GM13976 (cell line): ENCODE measurements at regions not wholly inside any gene's neighbourhood (a gene's known extent, or its start where the extent isn't known, plus 50 kb on each side); places are given as distances from the start of the nearest gene placed in this dataset.

Experiments used
- DNase-seq: peaks from one replicate; pipeline ENCODE4 v3.0.0; 2012; ENCODE audit warnings: low spot score
- in situ Hi-C: fragments of 300-500 bp; cut with MboI; formaldehyde crosslinking; loops from one replicate; pipeline ENCODE4 v1.12.0; 2022; ENCODE audit warnings: low sequenced_read_pairs, mixed read lengths, inconsistent platforms; ENCODE audit not compliant: unreplicated experiment
- TF ChIP-seq, protein P1 (sequence below): IDR thresholded peaks from 2 replicates; pipeline ENCODE4 v1.5.1; 2012; ENCODE audit warnings: borderline replicate concordance, mild to moderate bottlenecking; ENCODE audit not compliant: insufficient read depth; ENCODE audit errors: extremely low read depth, missing control alignments, control extremely low read depth

DNA sequence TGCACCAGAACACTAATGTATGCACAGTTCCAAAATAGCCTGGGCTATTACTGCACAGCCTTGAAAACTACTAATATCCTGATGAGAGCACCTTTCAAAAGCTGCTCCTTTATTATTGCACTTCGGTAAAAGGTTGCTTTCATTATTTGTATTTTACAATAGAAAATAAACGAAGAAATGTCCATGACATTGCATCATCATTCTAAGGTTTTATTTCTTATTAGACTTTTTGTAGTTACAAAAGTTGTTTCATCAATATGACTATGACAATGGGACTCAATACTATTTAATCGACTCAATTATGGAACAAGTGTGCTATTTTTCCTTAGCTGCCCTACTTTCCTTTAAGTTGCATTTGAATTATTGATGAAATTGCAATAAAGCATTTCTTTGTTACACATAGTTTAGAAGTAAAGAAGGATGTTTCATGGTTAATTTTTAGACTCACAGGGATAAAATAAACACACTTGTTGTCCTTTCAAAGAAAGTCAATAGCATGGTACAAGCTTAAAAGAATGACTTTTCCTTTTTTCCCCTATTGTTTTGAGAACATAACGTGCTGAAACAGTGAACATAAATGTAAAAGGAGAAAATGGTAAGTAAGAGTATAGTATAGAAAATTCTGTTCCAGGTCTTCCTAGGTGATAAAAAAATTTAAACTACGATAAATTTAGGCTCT lies 407.6 kb downstream of the BCAT1 start:
- in situ Hi-C loops = no loop called here
- TF ChIP-seq, protein P1, sequence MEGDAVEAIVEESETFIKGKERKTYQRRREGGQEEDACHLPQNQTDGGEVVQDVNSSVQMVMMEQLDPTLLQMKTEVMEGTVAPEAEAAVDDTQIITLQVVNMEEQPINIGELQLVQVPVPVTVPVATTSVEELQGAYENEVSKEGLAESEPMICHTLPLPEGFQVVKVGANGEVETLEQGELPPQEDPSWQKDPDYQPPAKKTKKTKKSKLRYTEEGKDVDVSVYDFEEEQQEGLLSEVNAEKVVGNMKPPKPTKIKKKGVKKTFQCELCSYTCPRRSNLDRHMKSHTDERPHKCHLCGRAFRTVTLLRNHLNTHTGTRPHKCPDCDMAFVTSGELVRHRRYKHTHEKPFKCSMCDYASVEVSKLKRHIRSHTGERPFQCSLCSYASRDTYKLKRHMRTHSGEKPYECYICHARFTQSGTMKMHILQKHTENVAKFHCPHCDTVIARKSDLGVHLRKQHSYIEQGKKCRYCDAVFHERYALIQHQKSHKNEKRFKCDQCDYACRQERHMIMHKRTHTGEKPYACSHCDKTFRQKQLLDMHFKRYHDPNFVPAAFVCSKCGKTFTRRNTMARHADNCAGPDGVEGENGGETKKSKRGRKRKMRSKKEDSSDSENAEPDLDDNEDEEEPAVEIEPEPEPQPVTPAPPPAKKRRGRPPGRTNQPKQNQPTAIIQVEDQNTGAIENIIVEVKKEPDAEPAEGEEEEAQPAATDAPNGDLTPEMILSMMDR = no peak
- no peak for DNase-seq

DNA sequence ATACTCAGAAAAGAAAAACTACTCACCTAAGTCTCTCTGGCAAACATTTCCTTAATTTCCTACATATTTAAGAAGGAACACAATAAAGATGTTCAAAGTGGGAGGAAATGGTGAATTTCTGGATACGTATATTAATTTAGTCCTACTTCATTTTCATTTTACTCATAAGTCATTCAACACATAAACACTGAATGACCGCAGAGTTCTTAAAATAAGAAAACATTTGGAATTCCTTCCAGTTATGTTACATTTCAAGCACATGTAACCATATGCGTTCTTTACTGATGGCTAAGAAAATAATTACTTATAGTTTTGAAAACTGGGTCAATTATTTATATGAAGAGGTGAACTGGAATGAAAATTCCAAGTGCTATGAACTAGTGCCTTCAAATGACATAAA lies 409.3 kb downstream of the BCAT1 start:
- TF ChIP-seq, protein P1 = no peak
- in situ Hi-C loops = no loop called here
- no peak for DNase-seq

DNA sequence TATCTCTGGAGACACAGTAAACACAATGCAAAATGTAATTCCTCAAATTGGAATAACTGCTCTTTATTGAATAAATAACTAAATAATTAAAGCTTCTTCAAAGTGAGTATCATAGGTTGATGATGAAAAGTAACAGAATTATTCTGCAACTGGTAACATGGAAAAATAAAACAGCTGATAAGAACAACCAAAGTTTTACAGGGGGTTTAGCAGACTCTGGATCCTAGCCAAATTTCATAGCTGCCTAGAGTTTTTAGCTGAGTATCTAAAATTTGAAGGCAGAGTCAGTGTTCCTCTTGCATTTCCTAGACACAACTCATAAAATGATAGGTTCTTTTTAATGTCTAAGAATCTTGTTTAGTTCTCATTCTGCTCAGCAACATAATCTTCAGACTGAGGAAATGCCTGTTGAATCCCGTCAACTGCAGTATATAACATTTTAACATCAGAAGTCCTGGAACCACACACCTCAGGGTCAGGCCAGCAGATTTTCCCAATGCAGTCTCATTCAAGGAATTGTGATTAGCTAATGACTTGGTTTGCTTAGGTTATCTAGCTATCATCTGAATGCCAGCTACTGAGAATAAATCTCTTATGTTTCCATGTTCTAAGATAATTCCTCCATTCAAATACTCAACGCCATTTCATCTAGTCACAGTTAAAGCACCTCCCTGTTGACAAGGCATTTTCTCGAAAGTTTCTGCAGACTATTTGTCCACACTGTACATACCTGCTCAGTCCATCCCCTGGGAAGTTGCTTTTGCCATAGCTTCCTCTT lies 411.6 kb downstream of the BCAT1 start:
- TF ChIP-seq, protein P1 = no peak
- DNase-seq = no peak
- in situ Hi-C loops = no loop called here

DNA sequence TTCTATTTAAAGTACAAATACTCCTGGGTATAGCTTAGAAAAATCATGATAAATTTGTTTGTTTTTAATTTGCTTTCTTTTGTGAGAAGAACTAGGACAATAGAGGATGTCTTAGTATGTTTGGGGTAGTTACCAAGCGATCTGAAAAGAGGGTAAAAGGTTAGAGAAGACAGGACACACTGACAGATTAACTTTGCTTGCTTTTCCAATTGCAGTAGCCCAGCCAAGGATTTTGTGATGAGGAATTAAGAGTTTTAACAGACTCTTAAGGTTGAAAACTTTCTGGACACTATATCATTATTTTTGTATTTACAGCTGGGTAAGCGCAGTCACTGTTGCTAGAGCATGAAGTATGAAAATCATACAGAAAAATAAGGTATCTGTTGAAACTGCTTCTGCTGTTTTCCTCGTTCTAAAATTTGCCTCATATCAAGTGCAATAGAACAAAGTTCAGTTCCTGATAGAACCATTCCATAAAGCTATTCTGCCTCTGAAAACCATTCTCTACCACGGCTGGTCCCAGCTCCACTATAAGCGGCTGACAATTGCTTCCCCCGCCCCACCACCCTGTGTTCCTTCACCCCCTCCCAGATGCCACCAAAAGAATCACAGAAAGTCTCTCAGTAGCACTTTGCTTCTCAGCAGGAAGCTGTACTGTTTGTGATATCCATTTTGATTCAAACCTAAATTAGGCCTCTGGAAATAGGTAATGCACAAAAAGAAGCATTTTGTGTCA lies 413.4 kb downstream of the BCAT1 start:
- in situ Hi-C loops = no loop called here
- DNase-seq = no peak
- TF ChIP-seq, protein P1 = no peak

DNA sequence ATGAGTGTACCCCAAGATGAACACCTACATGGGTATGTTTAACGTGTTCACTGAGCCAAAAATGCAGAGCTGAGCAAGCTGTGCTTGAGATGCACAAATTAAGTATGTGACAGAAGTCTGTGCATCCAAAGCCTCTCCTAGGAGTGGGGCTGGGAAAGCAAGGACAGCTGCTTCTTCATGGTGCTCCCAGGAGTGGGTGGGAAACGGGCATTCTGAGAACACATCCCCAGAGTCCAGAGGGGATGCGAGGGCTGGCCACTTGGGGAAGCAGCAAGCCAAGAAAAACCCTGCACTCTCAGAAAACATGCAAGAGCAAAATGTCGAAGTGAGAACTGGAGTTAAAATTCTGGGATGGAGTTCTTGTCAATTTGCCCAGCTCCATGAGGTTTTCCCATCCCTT lies 414.3 kb downstream of the BCAT1 start:
- DNase-seq = no peak
- in situ Hi-C loops = no loop called here
- TF ChIP-seq, protein P1 = no peak

DNA sequence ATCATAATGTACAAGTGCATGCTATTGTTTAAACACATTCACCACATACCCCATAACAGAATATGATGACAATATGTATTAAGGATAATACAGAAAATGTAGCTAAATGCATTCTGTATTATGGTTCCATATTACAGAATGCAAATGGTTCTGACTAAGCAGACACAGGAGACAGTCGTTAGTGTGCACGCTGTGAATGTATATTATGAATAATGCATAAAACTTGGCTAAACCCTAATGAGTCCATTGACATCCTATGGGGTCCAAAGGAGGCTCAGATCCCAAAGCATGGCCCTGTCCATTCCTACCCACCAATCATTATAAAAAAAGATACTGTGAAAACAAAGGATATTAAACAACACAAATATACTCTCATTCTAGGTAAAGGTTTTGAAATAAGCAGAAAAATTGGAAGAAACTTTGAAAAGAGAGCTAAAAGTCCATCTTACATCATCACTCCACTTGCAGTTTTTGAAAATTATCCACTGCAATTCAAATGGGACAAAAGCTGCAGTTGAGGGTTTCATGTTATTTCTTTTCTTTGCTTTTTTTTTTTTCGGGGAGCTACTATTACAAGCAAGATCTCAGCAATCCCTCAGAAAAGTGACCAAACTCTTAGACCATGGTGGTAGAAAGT lies 415.1 kb downstream of the BCAT1 start:
- TF ChIP-seq, protein P1 = no peak
- no peak for DNase-seq
- in situ Hi-C loops = no loop called here
